SK-N-SH treated with all-trans-retinoic acid at 6 μM for 48 hours (cell line): ENCODE measurements at regions not wholly inside any gene's neighbourhood (a gene's known extent, or its start where the extent isn't known, plus 50 kb on each side); places are given as distances from the start of the nearest gene placed in this dataset.

Experiments used
- ZFP3 ChIP-seq: fragments of 250-450 bp; sonication (Bioruptor Pico); IDR thresholded peaks from 2 replicates; pipeline ENCODE4 v1.5.0; 2020; ENCODE audit warnings: mild to moderate bottlenecking, moderate library complexity
- ZFP30 ChIP-seq: fragments of 450-650 bp; formaldehyde crosslinking; IDR thresholded peaks from 2 replicates; pipeline ENCODE4 v1.5.0; 2022; ENCODE audit warnings: mild to moderate bottlenecking, moderate library complexity

DNA sequence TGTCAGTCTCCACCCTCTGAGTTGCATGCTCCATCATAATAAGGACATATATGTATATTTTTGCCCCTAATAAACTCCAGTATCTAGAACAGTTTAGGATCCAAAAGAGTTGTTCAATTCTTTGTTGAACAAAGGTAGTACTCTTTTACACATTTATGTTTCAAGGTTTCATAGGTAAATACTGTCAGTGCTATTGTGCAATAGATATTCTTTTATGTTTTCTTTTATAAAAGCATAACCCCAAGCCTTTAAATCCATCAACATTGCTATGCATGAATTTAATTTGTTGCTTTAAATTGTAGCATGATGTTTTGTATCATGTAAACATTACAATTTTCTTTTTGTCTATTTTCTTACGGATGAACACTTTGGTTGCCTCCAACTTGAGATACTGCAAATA is 469.7 kb upstream of the COBL start:
- TF ChIP-seq ZFP30 (CRISPR knock-in tag) (no peak), ZFP3 (no peak)
